HL-60 (cell line): ENCODE measurements at regions not wholly inside any gene's neighbourhood (a gene's known extent, or its start where the extent isn't known, plus 50 kb on each side); places are given as distances from the start of the nearest gene placed in this dataset.
"Not testable (repeated sequence)": the region's sequence is repeated elsewhere in the genome, so short reads cannot be mapped to it uniquely, and the experiment has no call there.

Experiments used
- DNase-seq, 2 experiments: peaks; one replicate each; pipeline ENCODE4 v3.0.0-alpha.2; 2010 to 2020; ENCODE audit warnings: low read depth in 1 of 2, low spot score in 1 of 2
- H3K27ac ChIP-seq: fragments of 250-450 bp; sonication (Bioruptor Pico); replicated peaks from 2 replicates; pipeline ENCODE4 v1.5.1; 2020; ENCODE audit warnings: mild to moderate bottlenecking, moderate library complexity
- H3K27me3 ChIP-seq: fragments of 250-450 bp; sonication (Bioruptor Pico); 2 replicates; pipeline ENCODE4 v1.5.1; 2021; ENCODE audit warnings: mild to moderate bottlenecking, moderate library complexity; ENCODE audit not compliant: insufficient read depth, poor library complexity, severe bottlenecking
- H3K4me3 ChIP-seq: replicated peaks from 2 replicates; pipeline ENCODE4 v1.5.1; 2011; ENCODE audit warnings: mild to moderate bottlenecking, control low read depth, low read length; ENCODE audit not compliant: insufficient read depth
- CTCF ChIP-seq: IDR thresholded peaks from one replicate; pipeline ENCODE4 v1.5.1; 2011; ENCODE audit warnings: low read length, control low read depth, inconsistent platforms; ENCODE audit not compliant: insufficient read depth
- GABPA ChIP-seq: IDR thresholded peaks from 2 replicates; pipeline ENCODE4 v1.6.1; 2012; ENCODE audit warnings: low read depth
- POLR2AphosphoS5 ChIP-seq: IDR thresholded peaks from 2 replicates; pipeline ENCODE4 v1.6.1; 2012; ENCODE audit warnings: low read depth
- REST ChIP-seq: IDR thresholded peaks from 2 replicates; pipeline ENCODE4 v1.6.1; 2012; ENCODE audit warnings: low read depth; ENCODE audit not compliant: insufficient replicate concordance
- SPI1 ChIP-seq: IDR thresholded peaks from 2 replicates; pipeline ENCODE4 v1.6.1; 2012; ENCODE audit warnings: low read depth, mild to moderate bottlenecking, borderline replicate concordance

GRCh38 chr3:137869022-137869421 is 104.9 kb downstream of the SOX14 start:
- DNase-seq: no peak
- Histone ChIP-seq H3K27ac (no peak overlapping the region), H3K4me3 (no peak overlapping the region), H3K27me3 (no peaks in the 10 kb centered on the region)
- no peak for TF ChIP-seq SPI1
- TF ChIP-seq CTCF: no peak
- no peak for TF ChIP-seq GABPA
- TF ChIP-seq POLR2AphosphoS5: no peak
- TF ChIP-seq REST: no peak

- H3K4me3 ChIP-seq, DNase-seq, H3K27ac ChIP-seq, H3K27me3 ChIP-seq: not testable (repeated sequence)
Measured at GRCh38 chr3:137872589-137872988, 108.5 kb downstream of the SOX14 start.

- H3K27ac ChIP-seq, H3K4me3 ChIP-seq, DNase-seq, H3K27me3 ChIP-seq: not testable (repeated sequence)
Measured at GRCh38 chr3:137896842-137897241, 113.1 kb upstream of the CLDN18 start.

GRCh38 chr3:137906985-137907649 is 102.8 kb upstream of the CLDN18 start:
- no peak overlapping the region for H3K4me3 ChIP-seq
- DNase-seq: no peak
- TF ChIP-seq GABPA: no peak
- no peak for TF ChIP-seq REST
- TF ChIP-seq POLR2AphosphoS5: no peak
- TF ChIP-seq SPI1: no peak
- TF ChIP-seq CTCF: no peak

GRCh38 chr3:137924628-137925027 is 85.3 kb upstream of the CLDN18 start:
- no peaks in the 10 kb centered on the region for H3K27me3 ChIP-seq
- TF ChIP-seq REST (no peak), POLR2AphosphoS5 (no peak), GABPA (no peak), SPI1 (no peak), CTCF (no peak)
- H3K27ac ChIP-seq: no peak overlapping the region
- DNase-seq: no peak
- H3K4me3 ChIP-seq: no peak overlapping the region

More at GRCh38 chr3:137906985-137907649, 102.8 kb upstream of the CLDN18 start:
- H3K27ac ChIP-seq: no peak overlapping the region
- no peaks in the 10 kb centered on the region for H3K27me3 ChIP-seq
